Stomach (tissue), 8 donors: ENCODE measurements at regions not wholly inside any gene's neighbourhood (a gene's known extent, or its start where the extent isn't known, plus 50 kb on each side); places are given as distances from the start of the nearest gene placed in this dataset.

ENCODE experiments used
- DNase-seq, 2 donors: peaks; one replicate each; pipeline versions ENCODE4 v3.0.0 to v3.0.0-alpha.2; 2013 to 2019
- H3K27ac ChIP-seq, 5 donors: fragments of 200-600 bp in 4 of 5; sonication (generic) in 4 of 5; one replicate each; pipeline ENCODE4 v1.5.1; 2013 to 2019; ENCODE audit warnings: mild to moderate bottlenecking in 1 of 5, moderate library complexity in 1 of 5
- H3K27me3 ChIP-seq, 3 donors: fragments of 200-600 bp; sonication (generic); one replicate each; pipeline ENCODE4 v1.5.1; 2017 to 2019; ENCODE audit warnings: mixed run types in 1 of 3
- H3K36me3 ChIP-seq, 4 donors: fragments of 200-600 bp; sonication (generic); 1 replicate in 3 of 4; 2 replicates in 1 of 4; pipeline ENCODE4 v1.5.1; 2016 to 2019
- H3K4me1 ChIP-seq, 4 donors: fragments of 200-600 bp; sonication (generic); one replicate each; pipeline ENCODE4 v1.5.1; 2016 to 2019
- H3K4me3 ChIP-seq, 4 donors: fragments of 200-600 bp; sonication (generic) in 3 of 4; one replicate each; pipeline ENCODE4 v1.5.1; 2016 to 2019; ENCODE audit warnings: mild to moderate bottlenecking in 1 of 4
- H3K9me3 ChIP-seq, 4 donors: fragments of 200-600 bp; sonication (generic); one replicate each; pipeline ENCODE4 v1.5.1; 2016 to 2019
- CTCF ChIP-seq, 7 experiments: fragments of 450-650 bp in 4 of 7; fragments of 200-600 bp in 3 of 7; sonication (generic) in 3 of 7; IDR thresholded peaks; one replicate each; pipeline ENCODE4 v1.5.1; 2016 to 2019; ENCODE audit warnings: antibody characterized with exemption in 7 of 7, control low read depth in 2 of 7, mild to moderate bottlenecking in 1 of 7
- EP300 ChIP-seq: sonication (generic); formaldehyde crosslinking; IDR thresholded peaks from one replicate; pipeline ENCODE4 v1.6.1; 2017; ENCODE audit warnings: antibody characterized with exemption
- POLR2A ChIP-seq, 4 donors: fragments of 450-650 bp; IDR thresholded peaks; one replicate each; pipeline ENCODE4 v1.6.1; 2016; ENCODE audit warnings: antibody characterized with exemption in 4 of 4, control low read depth in 2 of 4, mild to moderate bottlenecking in 1 of 4, moderate library complexity in 1 of 4
- POLR2AphosphoS5 ChIP-seq, 3 donors: sonication (generic); formaldehyde crosslinking; IDR thresholded peaks; one replicate each; pipeline ENCODE4 v1.6.1; 2016; ENCODE audit warnings: antibody characterized with exemption in 3 of 3
- WGBS, 5 donors: extraction: QIAGEN DNeasy Blood & Tissue Kit in 3 of 5; methylation state at CpG; one replicate each; pipeline versions ENCODE4 v1.1.5 to v1.1.7; 2013 to 2018; 5-methylcytosine and 5-hydroxymethylcytosine counted together
- intact Hi-C: fragments of 100-400 bp; cut with DNase I; formaldehyde crosslinking; loops from one replicate; pipeline ENCODE4 v1.15.1; 2023; ENCODE audit warnings: low total_unique reads
- donor health status: healthy with polysubstance abuse.
- donor health status: Bipolar disorder and iron deficiency.
- donor health status: healthy.

GRCh38 chr2:129229196-129229595 lies 750.3 kb upstream of the RAB6C start:
- Histone ChIP-seq H3K4me1 (no peaks in the 10 kb centered on the region), H3K36me3 (no peaks in the 10 kb centered on the region), H3K27me3 (no peaks in the 10 kb centered on the region), H3K4me3 (no peak overlapping the region), H3K27ac (no peak overlapping the region), H3K9me3 (no peaks in the 10 kb centered on the region)
- no peak for DNase-seq
- 48 to 77% (median 59%) methylated on average over 3 of the region's 3 CpGs for WGBS, 5 donors
- intact Hi-C loops, result no loop called here
- no peak for TF ChIP-seq POLR2AphosphoS5 (IDR thresholded peaks at IDR 0.05)
- TF ChIP-seq EP300, result no peak
- TF ChIP-seq POLR2A (IDR thresholded peaks at IDR 0.05), result no peak
- no peak for TF ChIP-seq CTCF (IDR thresholded peaks at IDR 0.05)

GRCh38 chr2:129229830-129230441 lies 749.5 kb upstream of the RAB6C start:
- WGBS, 5 donors, result 80 to 91% (median 89%) methylated on average over 7 of the region's 7 CpGs
- no peak for TF ChIP-seq POLR2AphosphoS5 (IDR thresholded peaks at IDR 0.05)
- no peak for TF ChIP-seq EP300
- TF ChIP-seq CTCF (IDR thresholded peaks at IDR 0.05), result no peak
- no peak for TF ChIP-seq POLR2A (IDR thresholded peaks at IDR 0.05)
- no peaks in the 10 kb centered on the region for H3K36me3 ChIP-seq
- H3K27me3 ChIP-seq, result no peaks in the 10 kb centered on the region
- no peaks in the 10 kb centered on the region for H3K4me1 ChIP-seq
- intact Hi-C loops, result no loop called here
- DNase-seq, result no peak
- H3K9me3 ChIP-seq, result no peaks in the 10 kb centered on the region
- H3K27ac ChIP-seq, result no peak overlapping the region
- no peak overlapping the region for H3K4me3 ChIP-seq

GRCh38 chr2:129231924-129232323 lies 747.5 kb upstream of the RAB6C start:
- Histone ChIP-seq H3K4me3 (no peak overlapping the region), H3K27me3 (no peaks in the 10 kb centered on the region), H3K27ac (no peak overlapping the region), H3K4me1 (no peaks in the 10 kb centered on the region), H3K36me3 (no peaks in the 10 kb centered on the region), H3K9me3 (peaks cover 0 to 6% (median 5%) of the 10 kb centered on the region in 4 donors)
- DNase-seq, result no peak
- TF ChIP-seq CTCF (IDR thresholded peaks at IDR 0.05) (no peak), POLR2AphosphoS5 (IDR thresholded peaks at IDR 0.05) (no peak), POLR2A (IDR thresholded peaks at IDR 0.05) (no peak)
- WGBS, 5 donors, result 87 to 95% (median 89%) methylated on average over 7 of the region's 7 CpGs
- intact Hi-C loops, result no loop called here

GRCh38 chr2:129233166-129233565 lies 746.3 kb upstream of the RAB6C start:
- no peaks in the 10 kb centered on the region for H3K4me1 ChIP-seq
- no peak overlapping the region for H3K4me3 ChIP-seq
- intact Hi-C loops, result no loop called here
- H3K36me3 ChIP-seq, result no peaks in the 10 kb centered on the region
- WGBS, 5 donors, result 86 to 94% (median 89%) methylated on average over 9 of the region's 9 CpGs
- TF ChIP-seq CTCF (IDR thresholded peaks at IDR 0.05) (no peak), EP300 (no peak), POLR2A (IDR thresholded peaks at IDR 0.05) (no peak), POLR2AphosphoS5 (IDR thresholded peaks at IDR 0.05) (no peak)
- DNase-seq, result no peak
- H3K9me3 ChIP-seq, result peaks cover 0 to 6% (median 5%) of the 10 kb centered on the region in 4 donors
- no peak overlapping the region for H3K27ac ChIP-seq
- H3K27me3 ChIP-seq, result no peaks in the 10 kb centered on the region
